GM21723 (cell line): ENCODE measurements at regions not wholly inside any gene's neighbourhood (a gene's known extent, or its start where the extent isn't known, plus 50 kb on each side); places are given as distances from the start of the nearest gene placed in this dataset.
"Not testable (repeated sequence)": the region's sequence is repeated elsewhere in the genome, so short reads cannot be mapped to it uniquely, and the experiment has no call there.

ENCODE experiments used
- ATAC-seq: cut with Tn5 transposase; IDR thresholded peaks from one replicate; pipeline ENCODE4 v1.9.1; 2021; ENCODE audit warnings: mild to moderate bottlenecking, moderate library complexity; ENCODE audit not compliant: unreplicated experiment

DNA sequence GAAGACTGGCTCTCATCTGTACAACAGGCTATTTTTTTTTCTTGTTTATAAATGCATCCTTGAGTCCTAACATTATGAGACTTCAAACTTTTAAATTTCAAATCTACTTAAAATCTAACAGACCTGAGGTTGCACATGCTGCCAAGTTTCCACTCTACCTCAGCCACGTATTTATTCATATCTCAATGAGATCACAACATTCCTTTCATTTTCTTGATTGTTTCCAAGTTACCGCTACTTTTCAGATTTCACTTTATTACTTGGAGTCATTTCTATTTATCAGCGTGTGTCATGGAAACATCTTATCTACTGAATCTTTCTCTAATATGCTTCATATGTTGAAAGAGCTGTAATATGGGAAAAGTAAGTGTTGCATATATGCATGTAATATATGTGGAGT is 1257.5 kb upstream of the ATXN8OS start:
- no peak for ATAC-seq

GRCh38 chr13:68846663-68847062 is 1261.0 kb upstream of the ATXN8OS start:
- no peak for ATAC-seq

DNA sequence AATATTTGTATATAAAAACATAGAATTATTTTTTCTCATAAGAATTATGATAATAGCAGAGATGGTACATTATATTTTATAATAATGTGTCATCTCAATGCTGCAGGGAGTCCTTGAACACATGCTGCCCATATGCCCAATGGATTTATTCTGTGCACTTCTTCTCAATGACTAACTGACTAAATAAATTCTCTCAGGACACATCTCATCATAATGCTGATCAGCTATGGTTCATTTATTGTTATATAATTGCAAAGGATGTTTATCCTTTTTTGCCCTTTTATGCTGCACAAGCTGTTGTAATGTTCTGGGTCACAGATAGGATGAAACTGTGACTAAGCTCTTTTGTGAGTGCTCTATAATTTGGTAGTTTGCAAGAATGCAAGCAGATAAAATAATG is 1273.3 kb upstream of the ATXN8OS start:
- no peak for ATAC-seq

- ATAC-seq: no peak
Observed at GRCh38 chr13:68816715-68817114, 1290.9 kb upstream of the ATXN8OS start.

- ATAC-seq: no peak
Observed at GRCh38 chr13:68813180-68813796, 1294.3 kb upstream of the ATXN8OS start.

DNA sequence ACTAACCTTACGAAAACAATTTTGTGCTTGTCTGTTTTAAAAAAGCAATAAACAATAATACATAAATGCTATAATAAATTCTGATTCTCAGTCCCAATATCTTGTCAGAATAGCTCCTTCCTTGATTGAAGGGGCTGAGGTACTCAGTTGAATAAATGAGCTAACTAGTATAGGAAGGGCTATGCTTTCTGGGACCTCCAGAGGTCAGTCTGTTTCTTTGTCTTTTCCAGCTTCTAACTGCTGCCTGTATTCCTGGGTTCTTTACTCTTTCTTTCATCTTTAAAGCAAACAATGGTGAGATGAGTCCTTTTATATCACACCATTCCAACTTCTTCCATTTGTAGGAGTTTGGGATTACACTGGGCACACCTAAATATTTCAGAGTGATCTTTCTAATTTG is 1297.0 kb upstream of the ATXN8OS start:
- ATAC-seq: no peak

GRCh38 chr13:68808456-68808855 is 1299.2 kb upstream of the ATXN8OS start:
- no peak for ATAC-seq

GRCh38 chr13:68806125-68806524 is 1301.5 kb upstream of the ATXN8OS start:
- ATAC-seq: no peak

DNA sequence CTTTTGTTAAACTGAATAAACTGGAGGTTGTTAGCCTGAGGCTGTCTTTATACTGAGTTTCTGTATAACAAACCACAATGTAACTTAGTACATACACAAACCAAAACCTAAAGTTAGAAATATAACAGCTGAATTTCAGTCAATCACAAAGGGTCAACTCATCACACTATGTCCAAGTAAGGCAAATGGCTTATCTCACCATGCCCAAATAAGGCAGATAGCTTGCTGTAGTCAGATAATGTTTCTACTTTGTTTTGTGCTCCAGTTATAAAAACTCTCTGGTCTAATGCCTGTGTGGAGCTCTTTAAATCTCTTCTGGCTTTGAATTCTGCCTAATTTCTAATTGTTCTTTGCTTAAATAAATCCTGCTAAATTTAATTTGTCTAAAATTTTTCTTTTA is 1323.4 kb upstream of the ATXN8OS start:
- no peak for ATAC-seq

- ATAC-seq: no peak
Observed at GRCh38 chr13:68759617-68760016, 1348.0 kb upstream of the ATXN8OS start.

GRCh38 chr13:68749796-68750195 is 1357.8 kb upstream of the ATXN8OS start:
- no peak for ATAC-seq

DNA sequence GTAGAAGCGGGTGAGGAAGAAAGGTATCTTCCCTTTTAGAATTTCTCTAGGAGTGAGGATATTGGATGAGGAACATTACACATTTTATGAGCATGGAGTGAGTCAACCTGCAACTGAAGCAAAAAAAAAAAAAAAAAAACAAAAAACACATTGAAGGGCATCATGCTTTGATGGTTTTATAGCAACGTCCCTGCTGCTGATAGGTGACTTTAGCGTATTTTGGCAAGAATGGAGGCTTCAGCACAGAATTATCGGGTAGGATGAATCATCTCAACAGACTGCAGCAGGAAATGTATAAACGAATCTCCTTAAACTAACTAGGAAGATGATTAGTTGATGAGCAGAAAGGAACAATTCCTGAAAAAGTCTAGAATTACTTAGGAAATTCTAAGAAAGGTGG is 1359.6 kb upstream of the ATXN8OS start:
- ATAC-seq: no peak

- ATAC-seq: no peak
Observed at GRCh38 chr13:68745502-68745901, 1362.1 kb upstream of the ATXN8OS start.

- no peak for ATAC-seq
Observed at GRCh38 chr13:68736961-68737360, 1370.7 kb upstream of the ATXN8OS start.

DNA sequence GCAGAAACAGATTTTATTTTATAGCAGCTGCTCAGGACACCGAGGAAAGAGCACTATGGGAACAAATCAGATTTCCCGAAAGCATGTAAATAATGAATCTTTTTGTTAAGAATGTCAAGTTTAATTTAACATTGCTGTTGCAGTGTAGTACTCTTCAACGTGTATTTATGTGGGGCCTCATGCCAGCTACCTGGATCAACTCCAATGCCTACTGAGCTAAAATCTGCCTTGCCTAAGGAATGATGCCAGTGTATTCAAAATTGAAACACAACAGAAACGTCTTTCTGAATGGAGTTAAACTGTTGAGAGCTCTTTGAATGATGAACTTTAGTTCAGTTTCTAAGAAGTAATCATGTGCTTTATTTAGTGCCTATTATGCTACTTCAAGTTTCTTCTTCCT is 1379.8 kb upstream of the ATXN8OS start:
- ATAC-seq: no peak

- ATAC-seq: no peak
Observed at GRCh38 chr13:68727165-68727564, 1380.5 kb upstream of the ATXN8OS start.

- ATAC-seq: no peak
Observed at GRCh38 chr13:68719815-68720214, 1387.8 kb upstream of the ATXN8OS start.

- no peak for ATAC-seq
Observed at GRCh38 chr13:68715651-68716050, 1392.0 kb upstream of the ATXN8OS start.

DNA sequence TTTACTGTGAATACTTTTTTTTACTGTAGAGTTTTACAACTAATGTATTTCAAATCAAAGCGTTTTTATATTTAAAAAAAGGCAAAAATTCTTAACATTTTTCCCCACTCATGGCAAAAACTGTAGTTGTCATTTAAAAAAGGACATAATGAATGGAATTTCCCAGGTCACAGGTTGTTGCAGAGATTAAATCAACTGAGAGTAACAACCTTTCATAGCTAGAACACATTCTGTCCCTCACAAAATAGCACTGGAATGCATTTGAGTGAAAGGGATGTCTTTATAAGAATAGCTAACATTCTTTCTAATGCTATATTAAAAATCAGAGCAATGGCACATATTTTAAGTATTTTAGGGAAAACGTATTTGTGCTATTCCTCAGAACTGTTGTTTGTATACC is 1393.3 kb upstream of the ATXN8OS start:
- ATAC-seq: no peak

- no peak for ATAC-seq
Observed at GRCh38 chr13:68713394-68713793, 1394.2 kb upstream of the ATXN8OS start.

GRCh38 chr13:68708336-68708908 is 1399.2 kb upstream of the ATXN8OS start:
- no peak for ATAC-seq

DNA sequence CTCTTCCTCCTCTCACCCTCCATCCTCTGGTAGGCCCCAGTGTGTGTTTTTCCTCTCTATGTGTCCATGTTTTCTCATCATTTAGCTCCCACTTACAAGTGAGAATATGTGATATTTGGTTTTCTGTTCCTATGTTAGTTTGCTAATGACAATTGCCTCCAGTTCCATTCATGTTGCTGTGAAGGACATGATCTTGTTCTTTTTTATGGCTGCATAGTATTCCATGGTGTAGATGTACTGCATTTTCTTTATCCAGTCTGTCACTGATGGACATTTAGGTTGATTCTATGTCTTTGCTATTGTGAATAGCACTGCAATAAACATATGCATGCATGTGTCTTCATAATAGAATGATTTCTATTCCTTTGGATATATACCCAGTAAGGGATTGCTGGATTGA is 1401.6 kb upstream of the ATXN8OS start:
- not testable (repeated sequence) for ATAC-seq

GRCh38 chr13:68697551-68697950 is 1410.1 kb upstream of the ATXN8OS start:
- no peak for ATAC-seq
